Stimulated activated CD4-positive, alpha-beta T cell treated with anti-CD3 and anti-CD28 coated beads, Interleukin-4, amount 100 ng/mL, for 4 hours (primary cell): ENCODE measurements at regions not wholly inside any gene's neighbourhood (a gene's known extent, or its start where the extent isn't known, plus 50 kb on each side); places are given as distances from the start of the nearest gene placed in this dataset.

Experiments used
- DNase-seq, 2 experiments: peaks; one replicate each; pipeline ENCODE4 v3.0.0-alpha.2; 2020

GRCh38 chr7:156219307-156220077 lies 407.2 kb upstream of the SHH start:
- no peak for DNase-seq

GRCh38 chr7:156218544-156219306 lies 406.5 kb upstream of the SHH start:
- no peak for DNase-seq

GRCh38 chr7:156217803-156218202 lies 405.5 kb upstream of the SHH start:
- DNase-seq: no peak

- DNase-seq: no peak
Observed at GRCh38 chr7:156209087-156209486, 396.8 kb upstream of the SHH start.

GRCh38 chr7:156207306-156207705 lies 395.0 kb upstream of the SHH start:
- DNase-seq: no peak

GRCh38 chr7:156206174-156206573 lies 393.9 kb upstream of the SHH start:
- no peak for DNase-seq

- DNase-seq: no peak
Observed at GRCh38 chr7:156204820-156205219, 392.6 kb upstream of the SHH start.

- no peak for DNase-seq
Observed at GRCh38 chr7:156203923-156204322, 391.7 kb upstream of the SHH start.

- DNase-seq: no peak
Observed at GRCh38 chr7:156198277-156198676, 386.0 kb upstream of the SHH start.

- DNase-seq: no peak
Observed at GRCh38 chr7:156196649-156197048, 384.4 kb upstream of the SHH start.

- no peak for DNase-seq
Observed at GRCh38 chr7:156195276-156195675, 383.0 kb upstream of the SHH start.

- DNase-seq: no peak
Observed at GRCh38 chr7:156194813-156195212, 382.6 kb upstream of the SHH start.

- no peak for DNase-seq
Observed at GRCh38 chr7:156192921-156193320, 380.7 kb upstream of the SHH start.

GRCh38 chr7:156191090-156191489 lies 378.8 kb upstream of the SHH start:
- no peak for DNase-seq

- no peak for DNase-seq
Observed at GRCh38 chr7:156185076-156185475, 372.8 kb upstream of the SHH start.

- no peak for DNase-seq
Observed at GRCh38 chr7:156184164-156184563, 371.9 kb upstream of the SHH start.

GRCh38 chr7:156180451-156181229 lies 368.4 kb upstream of the SHH start:
- no peak for DNase-seq

- DNase-seq: no peak
Observed at GRCh38 chr7:156179872-156180390, 367.7 kb upstream of the SHH start.

GRCh38 chr7:156178857-156179256 lies 366.6 kb upstream of the SHH start:
- DNase-seq: no peak

- no peak for DNase-seq
Observed at GRCh38 chr7:156178214-156178613, 366.0 kb upstream of the SHH start.

GRCh38 chr7:156177422-156178055 lies 365.3 kb upstream of the SHH start:
- no peak for DNase-seq

GRCh38 chr7:156176039-156176438 lies 363.8 kb upstream of the SHH start:
- no peak for DNase-seq

- no peak for DNase-seq
Observed at GRCh38 chr7:156175003-156175402, 362.7 kb upstream of the SHH start.
